Suppressor macrophage treated with lipopolysaccharide for 1 hour (primary cell): ENCODE measurements at regions not wholly inside any gene's neighbourhood (a gene's known extent, or its start where the extent isn't known, plus 50 kb on each side); places are given as distances from the start of the nearest gene placed in this dataset.

Source experiments
- DNase-seq, 3 donors: peaks; one replicate each; pipeline ENCODE4 v3.0.0-alpha.2; 2020 to 2022

GRCh38 chr7:136807598-136807997 lies 60.9 kb upstream of the CHRM2 start:
- DNase-seq = no peak

- no peak for DNase-seq
These were observed 65.4 kb upstream of the CHRM2 start for GRCh38 chr7:136803028-136803427.

GRCh38 chr7:136783934-136784333 lies 84.5 kb upstream of the CHRM2 start:
- no peak for DNase-seq

GRCh38 chr7:136741941-136742340 lies 126.5 kb upstream of the CHRM2 start:
- no peak for DNase-seq

GRCh38 chr7:136728945-136729344 lies 139.5 kb upstream of the CHRM2 start:
- DNase-seq = no peak

GRCh38 chr7:136726460-136726859 lies 142.0 kb upstream of the CHRM2 start:
- DNase-seq = no peak

- no peak for DNase-seq
These were observed 150.4 kb upstream of the CHRM2 start for GRCh38 chr7:136717910-136718557.

GRCh38 chr7:136714062-136714461 lies 154.4 kb upstream of the CHRM2 start:
- no peak for DNase-seq

GRCh38 chr7:136710751-136711150 lies 157.7 kb upstream of the CHRM2 start:
- DNase-seq = no peak

GRCh38 chr7:136709876-136710275 lies 158.6 kb upstream of the CHRM2 start:
- DNase-seq = no peak

GRCh38 chr7:136702913-136703312 lies 165.5 kb upstream of the CHRM2 start:
- no peak for DNase-seq

- no peak for DNase-seq
These were observed 169.5 kb upstream of the CHRM2 start for GRCh38 chr7:136698977-136699376.

- no peak for DNase-seq
These were observed 170.2 kb upstream of the CHRM2 start for GRCh38 chr7:136698231-136698630.

GRCh38 chr7:136697271-136697670 lies 171.2 kb upstream of the CHRM2 start:
- no peak for DNase-seq

- no peak for DNase-seq
These were observed 175.0 kb upstream of the CHRM2 start for GRCh38 chr7:136693166-136694119.

- no peak for DNase-seq
These were observed 176.2 kb upstream of the CHRM2 start for GRCh38 chr7:136692221-136692620.

- DNase-seq = no peak
These were observed 179.9 kb upstream of the CHRM2 start for GRCh38 chr7:136688601-136689000.

- DNase-seq = peak; percentile 22 to 28 (median 26)
These were observed 180.6 kb upstream of the CHRM2 start for GRCh38 chr7:136687693-136688322.

GRCh38 chr7:136685501-136686173 lies 182.8 kb upstream of the CHRM2 start:
- no peak for DNase-seq

GRCh38 chr7:136677471-136678365 lies 190.7 kb upstream of the CHRM2 start:
- peak in 2 of 3 donors; percentile 3 to 5 for DNase-seq

- no peak for DNase-seq
These were observed 200.9 kb upstream of the CHRM2 start for GRCh38 chr7:136667584-136667983.
